Inferior parietal cortex (tissue), 1 donor: ENCODE measurements at regions not wholly inside any gene's neighbourhood (a gene's known extent, or its start where the extent isn't known, plus 50 kb on each side); places are given as distances from the start of the nearest gene placed in this dataset.
"Not testable (repeated sequence)": the region's sequence is repeated elsewhere in the genome, so short reads cannot be mapped to it uniquely, and the experiment has no call there.

Source experiments
- DNase-seq: peaks from one replicate; pipeline ENCODE4 v3.0.0-alpha.2; 2016; ENCODE audit errors: extremely low spot score

DNA sequence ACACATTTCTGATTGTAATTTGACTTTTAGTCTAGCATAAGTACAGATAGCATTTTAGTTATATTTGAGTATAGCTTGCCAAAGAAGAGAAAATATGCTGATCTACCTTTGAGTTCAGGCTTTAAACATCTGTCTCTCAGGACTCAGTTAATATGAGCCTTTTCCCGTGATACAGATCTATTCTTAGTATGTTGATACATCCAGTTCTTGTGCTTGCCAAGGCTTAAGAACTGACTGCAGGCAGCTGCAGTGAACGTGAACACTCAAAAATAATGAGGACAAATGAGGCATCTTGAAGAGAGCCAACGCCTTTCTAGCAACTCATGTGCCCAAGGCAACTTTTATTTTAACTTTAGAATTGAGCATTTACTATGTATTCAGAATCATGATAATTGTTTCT is 325.5 kb downstream of the SI start:
- DNase-seq: peak; percentile 18

- DNase-seq: no peak
Measured at GRCh38 chr3:164748626-164749025, 329.7 kb downstream of the SI start.

DNA sequence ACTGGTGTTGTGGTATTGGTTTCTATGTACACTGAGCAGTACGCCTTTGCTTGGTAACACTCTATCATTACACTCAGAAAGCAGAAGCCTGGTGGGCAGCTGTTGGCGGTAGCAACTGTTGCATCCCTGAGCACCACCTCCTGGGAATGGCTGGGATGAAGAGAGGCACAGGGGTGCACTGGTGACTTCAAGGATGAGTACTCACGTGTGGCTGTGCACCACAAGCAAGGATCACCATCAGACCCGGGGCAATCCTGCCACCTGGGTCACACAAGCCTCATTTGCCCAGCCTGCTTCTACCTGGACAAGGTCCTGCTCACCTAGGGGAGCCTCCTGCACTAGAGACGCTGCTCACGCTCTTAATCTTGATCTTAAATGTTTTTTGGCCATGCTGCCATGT is 336.4 kb downstream of the SI start:
- DNase-seq: no peak

- no peak for DNase-seq
Measured at GRCh38 chr3:164737174-164737573, 341.1 kb downstream of the SI start.

DNA sequence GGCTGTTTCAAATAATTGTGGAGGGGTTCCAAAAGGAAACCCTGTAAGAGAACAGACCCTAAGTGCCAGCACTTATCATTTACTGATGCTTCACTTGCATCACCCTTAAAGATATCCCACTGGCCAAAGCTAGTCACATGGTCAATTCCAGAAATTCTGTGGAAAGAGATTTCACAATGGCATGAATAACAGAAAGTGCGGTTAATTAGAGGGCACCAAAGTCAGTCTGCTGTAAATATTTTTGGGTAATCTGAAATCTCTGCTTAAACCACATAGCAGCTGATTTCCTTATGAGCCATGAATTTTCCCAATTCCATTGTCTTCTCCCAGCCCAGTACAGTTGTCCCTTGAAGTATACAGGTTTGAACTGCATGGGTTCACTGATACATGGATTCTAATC is 346.1 kb downstream of the SI start:
- DNase-seq: no peak

GRCh38 chr3:164730815-164731360 is 347.4 kb downstream of the SI start:
- no peak for DNase-seq

- no peak for DNase-seq
Measured at GRCh38 chr3:164723396-164723795, 354.9 kb downstream of the SI start.

GRCh38 chr3:164702808-164703207 is 375.5 kb downstream of the SI start:
- DNase-seq: not testable (repeated sequence)

- DNase-seq: no peak
Measured at GRCh38 chr3:164687902-164688301, 390.4 kb downstream of the SI start.

GRCh38 chr3:164687211-164687610 is 391.1 kb downstream of the SI start:
- DNase-seq: peak; percentile 56

GRCh38 chr3:164683489-164683888 is 394.8 kb downstream of the SI start:
- no peak for DNase-seq

GRCh38 chr3:164679245-164679644 is 399.1 kb downstream of the SI start:
- DNase-seq: no peak

- DNase-seq: no peak
Measured at GRCh38 chr3:164677317-164677716, 401.0 kb downstream of the SI start.

- DNase-seq: no peak
Measured at GRCh38 chr3:164673738-164674137, 404.6 kb downstream of the SI start.

GRCh38 chr3:164658125-164658524 is 420.2 kb downstream of the SI start:
- DNase-seq: no peak

DNA sequence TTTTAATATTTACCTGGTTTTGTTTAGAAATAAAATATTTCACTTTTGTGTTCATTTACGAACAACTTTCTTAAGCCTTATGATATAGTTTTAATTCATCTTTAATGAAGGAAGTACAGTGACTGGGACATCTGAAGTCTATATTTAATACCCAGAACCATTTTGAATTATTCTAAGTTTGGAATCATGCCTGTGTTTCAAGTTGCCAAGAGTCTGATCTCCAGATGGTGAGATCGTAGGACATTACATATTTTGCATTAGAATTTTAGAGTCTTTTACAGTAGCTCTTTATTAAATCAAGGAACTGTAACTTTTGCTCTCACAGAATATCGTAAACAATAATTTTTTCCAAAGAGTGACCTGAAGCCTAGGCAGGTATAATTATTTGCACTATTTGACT is 420.7 kb downstream of the SI start:
- no peak for DNase-seq

DNA sequence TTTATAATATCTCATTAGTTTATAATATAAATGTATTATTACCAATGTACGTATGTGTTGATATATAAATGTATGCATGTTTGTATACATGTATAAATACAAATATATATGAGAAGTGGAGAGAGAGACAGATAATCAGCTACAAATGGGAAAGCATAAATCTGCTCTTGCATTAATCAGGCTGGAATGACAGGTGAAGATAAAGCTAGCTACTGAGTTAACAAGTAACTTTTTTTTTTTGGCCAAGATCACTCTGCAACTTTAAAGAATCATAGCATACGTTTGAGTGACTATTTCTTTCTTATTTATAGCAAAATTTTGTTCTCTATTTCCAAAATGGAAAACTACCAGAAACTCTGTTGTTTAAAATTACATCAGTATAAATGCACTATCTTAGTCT is 422.8 kb downstream of the SI start:
- DNase-seq: no peak

DNA sequence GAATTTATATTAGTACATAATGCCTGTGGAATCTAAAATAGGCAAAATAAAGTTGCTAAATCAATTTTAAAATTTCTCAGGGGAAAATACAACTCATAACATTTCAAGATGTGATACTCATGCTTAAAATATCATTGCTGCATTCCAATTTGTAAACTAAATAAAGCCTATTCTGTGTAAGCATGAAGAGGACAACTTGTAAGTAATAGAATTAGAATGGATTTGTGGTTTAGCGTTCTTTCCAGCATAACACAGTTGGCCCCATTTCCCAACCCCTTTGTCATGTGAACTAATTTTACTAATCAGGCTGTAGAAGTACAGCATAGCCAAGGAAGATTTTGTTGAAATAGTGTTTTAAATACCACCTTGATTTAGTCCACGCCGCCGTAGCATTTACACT is 437.2 kb downstream of the SI start:
- no peak for DNase-seq

GRCh38 chr3:164640591-164640990 is 437.7 kb downstream of the SI start:
- DNase-seq: no peak

DNA sequence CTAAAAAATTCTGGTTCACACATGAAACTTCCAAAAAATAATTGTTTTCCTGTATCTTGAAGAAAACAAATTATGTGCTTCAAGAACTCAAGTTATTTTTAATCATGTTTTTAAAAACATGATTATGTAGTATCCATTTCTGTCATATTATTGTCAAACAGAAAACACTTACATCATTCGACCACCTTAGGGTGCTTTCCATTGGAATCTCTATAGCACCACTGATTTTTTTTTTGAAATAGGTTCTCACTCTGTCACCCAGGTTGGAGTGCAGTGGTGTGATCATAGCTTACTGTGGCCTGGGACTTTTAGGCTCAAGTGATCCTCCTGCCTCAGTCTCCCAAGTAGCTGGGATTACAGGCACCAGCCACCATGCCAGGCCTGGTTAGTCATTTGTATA is 457.3 kb downstream of the SI start:
- no peak for DNase-seq

- no peak for DNase-seq
Measured at GRCh38 chr3:164620423-164620822, 457.9 kb downstream of the SI start.

- no peak for DNase-seq
Measured at GRCh38 chr3:164612751-164613150, 465.5 kb downstream of the SI start.

- no peak for DNase-seq
Measured at GRCh38 chr3:164608554-164609276, 469.6 kb downstream of the SI start.

GRCh38 chr3:164604687-164605086 is 473.6 kb downstream of the SI start:
- no peak for DNase-seq
